Esophagus muscularis mucosa (tissue), 3 donors: ENCODE measurements at regions not wholly inside any gene's neighbourhood (a gene's known extent, or its start where the extent isn't known, plus 50 kb on each side); places are given as distances from the start of the nearest gene placed in this dataset.

ENCODE experiments used
- POLR2AphosphoS5 ChIP-seq, 2 donors: sonication (generic); formaldehyde crosslinking; IDR thresholded peaks; one replicate each; pipeline ENCODE4 v1.6.1; 2017; ENCODE audit warnings: antibody characterized with exemption in 2 of 2
- TF ChIP-seq, protein P1 (sequence below), 3 experiments: fragments of 200-600 bp in 2 of 3; fragments of 450-650 bp in 1 of 3; sonication (generic) in 2 of 3; IDR thresholded peaks; one replicate each; pipeline ENCODE4 v1.5.1; 2017 to 2019; ENCODE audit warnings: antibody characterized with exemption in 3 of 3, mild to moderate bottlenecking in 2 of 3, moderate library complexity in 1 of 3

DNA sequence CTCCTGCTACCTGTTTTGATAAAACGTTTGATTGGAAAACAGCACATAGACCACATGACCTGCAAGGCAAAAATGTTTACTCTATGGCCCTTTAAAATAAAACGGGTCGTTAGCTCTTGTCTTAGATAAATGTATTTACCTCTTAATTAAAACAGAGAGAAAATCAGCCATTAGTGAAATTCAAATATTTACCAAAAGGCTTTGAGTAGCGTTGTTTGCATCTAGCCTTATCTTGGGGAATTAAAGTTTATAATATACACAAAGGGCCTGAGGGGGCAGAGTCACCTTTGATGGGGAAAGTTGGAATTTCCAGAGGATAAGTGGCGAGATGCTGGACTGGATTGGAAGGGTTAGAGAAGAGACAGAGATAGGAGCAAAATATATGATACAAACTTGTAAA lies 111.3 kb downstream of the FBXO4 start:
- TF ChIP-seq, protein P1, sequence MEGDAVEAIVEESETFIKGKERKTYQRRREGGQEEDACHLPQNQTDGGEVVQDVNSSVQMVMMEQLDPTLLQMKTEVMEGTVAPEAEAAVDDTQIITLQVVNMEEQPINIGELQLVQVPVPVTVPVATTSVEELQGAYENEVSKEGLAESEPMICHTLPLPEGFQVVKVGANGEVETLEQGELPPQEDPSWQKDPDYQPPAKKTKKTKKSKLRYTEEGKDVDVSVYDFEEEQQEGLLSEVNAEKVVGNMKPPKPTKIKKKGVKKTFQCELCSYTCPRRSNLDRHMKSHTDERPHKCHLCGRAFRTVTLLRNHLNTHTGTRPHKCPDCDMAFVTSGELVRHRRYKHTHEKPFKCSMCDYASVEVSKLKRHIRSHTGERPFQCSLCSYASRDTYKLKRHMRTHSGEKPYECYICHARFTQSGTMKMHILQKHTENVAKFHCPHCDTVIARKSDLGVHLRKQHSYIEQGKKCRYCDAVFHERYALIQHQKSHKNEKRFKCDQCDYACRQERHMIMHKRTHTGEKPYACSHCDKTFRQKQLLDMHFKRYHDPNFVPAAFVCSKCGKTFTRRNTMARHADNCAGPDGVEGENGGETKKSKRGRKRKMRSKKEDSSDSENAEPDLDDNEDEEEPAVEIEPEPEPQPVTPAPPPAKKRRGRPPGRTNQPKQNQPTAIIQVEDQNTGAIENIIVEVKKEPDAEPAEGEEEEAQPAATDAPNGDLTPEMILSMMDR (IDR thresholded peaks at IDR 0.05) = no peak
- TF ChIP-seq POLR2AphosphoS5 (IDR thresholded peaks at IDR 0.05) = no peak
